ENCODE measurements at regions not wholly inside any gene's neighbourhood (a gene's known extent, or its start where the extent isn't known, plus 50 kb on each side); places are given as distances from the start of the nearest gene placed in this dataset.
A peak's percentile ranks its signal among the peaks of the same experiment; 100 is the strongest.

DNA sequence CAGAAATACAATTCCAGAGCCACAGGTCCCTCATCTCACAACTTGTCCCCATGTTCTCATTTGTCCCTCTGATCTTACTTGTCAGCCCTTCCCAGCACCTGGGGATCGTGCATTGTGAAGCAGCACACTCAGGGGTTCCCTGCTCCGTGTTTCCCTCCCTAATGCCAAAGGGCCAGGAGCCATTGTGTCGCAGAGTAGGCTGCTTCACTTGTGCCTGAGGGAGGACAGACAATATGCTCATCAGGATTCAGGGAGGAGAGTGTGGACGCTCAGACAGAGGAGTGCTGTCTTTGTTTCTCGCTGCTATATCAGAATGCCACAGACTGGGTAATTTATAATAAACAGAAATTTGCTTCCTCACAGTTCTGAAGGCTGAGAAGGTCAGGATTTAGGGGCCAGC, 315.3 kb downstream of the TRIML1 start:
- no peaks in the 10 kb centered on the region for H3K36me3 ChIP-seq (ENCODE audit: control insufficient read depth, insufficient read depth, low read length)
- no peaks in the 10 kb centered on the region for H3K27me3 ChIP-seq (ENCODE audit: control insufficient read depth, insufficient read depth, low read length)
- intact Hi-C loops (cut with micrococcal nuclease; ENCODE audit: unreplicated experiment) = no loop called here
- CTCF ChIA-PET = no interaction called here
- no peak for ATAC-seq
- H3K9me3 ChIP-seq (ENCODE audit: control insufficient read depth, insufficient read depth, low read depth, low read length) = no peaks in the 10 kb centered on the region
- BruUV-seq (replicated peaks) = no TSS peak
- in situ Hi-C loops (cut with HindIII; ENCODE audit: low pct_unique_long_range_greater_than_20kb, low sequenced_read_pairs) = no loop called here
- POLR2A ChIA-PET = no interaction called here
- no peak overlapping the region for H3K27ac ChIP-seq (ENCODE audit: low read length)
- DNase-seq (ENCODE audit: low read depth, low spot score) = no peak
- H3K4me1 ChIP-seq (ENCODE audit: control insufficient read depth, insufficient read depth, low read length) = no peaks in the 10 kb centered on the region
- TF ChIP-seq SIN3A (IDR thresholded peaks at IDR 0.05; ENCODE audit: borderline replicate concordance, insufficient read depth, low read depth, low read length) (no peak), TCF7L2 (IDR thresholded peaks at IDR 0.05; ENCODE audit: low read depth, low read length) (no peak), POLR2AphosphoS5 (IDR thresholded peaks at IDR 0.05; ENCODE audit: low read depth, low read length) (no peak)
- TF ChIP-seq, protein P1, sequence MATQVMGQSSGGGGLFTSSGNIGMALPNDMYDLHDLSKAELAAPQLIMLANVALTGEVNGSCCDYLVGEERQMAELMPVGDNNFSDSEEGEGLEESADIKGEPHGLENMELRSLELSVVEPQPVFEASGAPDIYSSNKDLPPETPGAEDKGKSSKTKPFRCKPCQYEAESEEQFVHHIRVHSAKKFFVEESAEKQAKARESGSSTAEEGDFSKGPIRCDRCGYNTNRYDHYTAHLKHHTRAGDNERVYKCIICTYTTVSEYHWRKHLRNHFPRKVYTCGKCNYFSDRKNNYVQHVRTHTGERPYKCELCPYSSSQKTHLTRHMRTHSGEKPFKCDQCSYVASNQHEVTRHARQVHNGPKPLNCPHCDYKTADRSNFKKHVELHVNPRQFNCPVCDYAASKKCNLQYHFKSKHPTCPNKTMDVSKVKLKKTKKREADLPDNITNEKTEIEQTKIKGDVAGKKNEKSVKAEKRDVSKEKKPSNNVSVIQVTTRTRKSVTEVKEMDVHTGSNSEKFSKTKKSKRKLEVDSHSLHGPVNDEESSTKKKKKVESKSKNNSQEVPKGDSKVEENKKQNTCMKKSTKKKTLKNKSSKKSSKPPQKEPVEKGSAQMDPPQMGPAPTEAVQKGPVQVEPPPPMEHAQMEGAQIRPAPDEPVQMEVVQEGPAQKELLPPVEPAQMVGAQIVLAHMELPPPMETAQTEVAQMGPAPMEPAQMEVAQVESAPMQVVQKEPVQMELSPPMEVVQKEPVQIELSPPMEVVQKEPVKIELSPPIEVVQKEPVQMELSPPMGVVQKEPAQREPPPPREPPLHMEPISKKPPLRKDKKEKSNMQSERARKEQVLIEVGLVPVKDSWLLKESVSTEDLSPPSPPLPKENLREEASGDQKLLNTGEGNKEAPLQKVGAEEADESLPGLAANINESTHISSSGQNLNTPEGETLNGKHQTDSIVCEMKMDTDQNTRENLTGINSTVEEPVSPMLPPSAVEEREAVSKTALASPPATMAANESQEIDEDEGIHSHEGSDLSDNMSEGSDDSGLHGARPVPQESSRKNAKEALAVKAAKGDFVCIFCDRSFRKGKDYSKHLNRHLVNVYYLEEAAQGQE (IDR thresholded peaks at IDR 0.05; ENCODE audit: insufficient read depth in 1 of 2, low read depth in 2 of 2, low read length in 1 of 2) = no peak
- TF ChIP-seq, protein P2, sequence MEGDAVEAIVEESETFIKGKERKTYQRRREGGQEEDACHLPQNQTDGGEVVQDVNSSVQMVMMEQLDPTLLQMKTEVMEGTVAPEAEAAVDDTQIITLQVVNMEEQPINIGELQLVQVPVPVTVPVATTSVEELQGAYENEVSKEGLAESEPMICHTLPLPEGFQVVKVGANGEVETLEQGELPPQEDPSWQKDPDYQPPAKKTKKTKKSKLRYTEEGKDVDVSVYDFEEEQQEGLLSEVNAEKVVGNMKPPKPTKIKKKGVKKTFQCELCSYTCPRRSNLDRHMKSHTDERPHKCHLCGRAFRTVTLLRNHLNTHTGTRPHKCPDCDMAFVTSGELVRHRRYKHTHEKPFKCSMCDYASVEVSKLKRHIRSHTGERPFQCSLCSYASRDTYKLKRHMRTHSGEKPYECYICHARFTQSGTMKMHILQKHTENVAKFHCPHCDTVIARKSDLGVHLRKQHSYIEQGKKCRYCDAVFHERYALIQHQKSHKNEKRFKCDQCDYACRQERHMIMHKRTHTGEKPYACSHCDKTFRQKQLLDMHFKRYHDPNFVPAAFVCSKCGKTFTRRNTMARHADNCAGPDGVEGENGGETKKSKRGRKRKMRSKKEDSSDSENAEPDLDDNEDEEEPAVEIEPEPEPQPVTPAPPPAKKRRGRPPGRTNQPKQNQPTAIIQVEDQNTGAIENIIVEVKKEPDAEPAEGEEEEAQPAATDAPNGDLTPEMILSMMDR (IDR thresholded peaks at IDR 0.05) = no peak
- no peak overlapping the region for H3K4me3 ChIP-seq (ENCODE audit: low read depth in 2 of 2, low read length in 2 of 2)

- intact Hi-C loops (cut with micrococcal nuclease; ENCODE audit: unreplicated experiment) = no loop called here
- ChIA-PET CTCF (no interaction called here), POLR2A (no interaction called here)
- Histone ChIP-seq H3K4me1 (ENCODE audit: control insufficient read depth, insufficient read depth, low read length) (no peaks in the 10 kb centered on the region), H3K36me3 (ENCODE audit: control insufficient read depth, insufficient read depth, low read length) (no peaks in the 10 kb centered on the region), H3K4me3 (ENCODE audit: low read depth in 2 of 2, low read length in 2 of 2) (peak overlapping the region in 1 of 2 experiments; percentile 20; a peak in 1 of 4 replicates), H3K9me3 (ENCODE audit: control insufficient read depth, insufficient read depth, low read depth, low read length) (no peaks in the 10 kb centered on the region), H3K27ac (ENCODE audit: low read length) (no peak overlapping the region), H3K27me3 (ENCODE audit: control insufficient read depth, insufficient read depth, low read length) (no peaks in the 10 kb centered on the region)
- in situ Hi-C loops (cut with HindIII; ENCODE audit: low pct_unique_long_range_greater_than_20kb, low sequenced_read_pairs) = no loop called here
- BruUV-seq (replicated peaks) = no TSS peak
- DNase-seq (ENCODE audit: low read depth, low spot score) (no peak), ATAC-seq (no peak)
- no peak for TF ChIP-seq SIN3A (IDR thresholded peaks at IDR 0.05; ENCODE audit: borderline replicate concordance, insufficient read depth, low read depth, low read length)
- TF ChIP-seq, protein P2 (IDR thresholded peaks at IDR 0.05) = no peak
- no peak for TF ChIP-seq POLR2AphosphoS5 (IDR thresholded peaks at IDR 0.05; ENCODE audit: low read depth, low read length)
- TF ChIP-seq TCF7L2 (IDR thresholded peaks at IDR 0.05; ENCODE audit: low read depth, low read length) = no peak
- TF ChIP-seq, protein P1 (IDR thresholded peaks at IDR 0.05; ENCODE audit: insufficient read depth in 1 of 2, low read depth in 2 of 2, low read length in 1 of 2) = no peak
Observed at GRCh38 chr4:188455062-188455752, 316.0 kb downstream of the TRIML1 start.
